ENCODE measurements at regions not wholly inside any gene's neighbourhood (a gene's known extent, or its start where the extent isn't known, plus 50 kb on each side); places are given as distances from the start of the nearest gene placed in this dataset.

- no peak for DNase-seq (ENCODE audit: low spot score)
Observed at GRCh38 chr21:20944139-20944538, 54.1 kb upstream of the NCAM2 start.

GRCh38 chr21:20946701-20947100, 51.5 kb upstream of the NCAM2 start:
- no peak for DNase-seq (ENCODE audit: low spot score)

All from AG08396 (cell line).